ENCODE measurements at regions not wholly inside any gene's neighbourhood (a gene's known extent, or its start where the extent isn't known, plus 50 kb on each side); places are given as distances from the start of the nearest gene placed in this dataset.

DNA sequence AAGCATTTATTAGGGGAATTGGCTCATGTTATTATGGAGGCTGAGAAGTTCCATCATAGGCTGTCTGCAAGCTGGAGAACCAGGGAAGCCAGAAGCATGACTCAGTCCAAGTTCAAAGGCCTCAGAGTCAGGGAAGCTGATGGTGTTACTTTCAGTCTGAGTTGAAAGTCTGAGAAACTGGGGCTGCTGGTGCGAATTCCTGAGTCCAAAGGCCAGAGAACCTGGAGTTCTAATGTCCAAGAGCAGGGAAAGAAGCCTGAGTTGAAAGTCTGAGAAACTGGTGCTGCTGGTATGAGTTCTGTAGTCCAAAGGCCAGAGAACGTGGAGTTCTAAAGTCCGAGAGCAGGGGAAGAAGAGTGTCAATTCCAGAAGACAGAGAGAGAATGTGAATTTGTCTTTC is 641.1 kb downstream of the ISL1 start:
- TF ChIP-seq, protein P1, sequence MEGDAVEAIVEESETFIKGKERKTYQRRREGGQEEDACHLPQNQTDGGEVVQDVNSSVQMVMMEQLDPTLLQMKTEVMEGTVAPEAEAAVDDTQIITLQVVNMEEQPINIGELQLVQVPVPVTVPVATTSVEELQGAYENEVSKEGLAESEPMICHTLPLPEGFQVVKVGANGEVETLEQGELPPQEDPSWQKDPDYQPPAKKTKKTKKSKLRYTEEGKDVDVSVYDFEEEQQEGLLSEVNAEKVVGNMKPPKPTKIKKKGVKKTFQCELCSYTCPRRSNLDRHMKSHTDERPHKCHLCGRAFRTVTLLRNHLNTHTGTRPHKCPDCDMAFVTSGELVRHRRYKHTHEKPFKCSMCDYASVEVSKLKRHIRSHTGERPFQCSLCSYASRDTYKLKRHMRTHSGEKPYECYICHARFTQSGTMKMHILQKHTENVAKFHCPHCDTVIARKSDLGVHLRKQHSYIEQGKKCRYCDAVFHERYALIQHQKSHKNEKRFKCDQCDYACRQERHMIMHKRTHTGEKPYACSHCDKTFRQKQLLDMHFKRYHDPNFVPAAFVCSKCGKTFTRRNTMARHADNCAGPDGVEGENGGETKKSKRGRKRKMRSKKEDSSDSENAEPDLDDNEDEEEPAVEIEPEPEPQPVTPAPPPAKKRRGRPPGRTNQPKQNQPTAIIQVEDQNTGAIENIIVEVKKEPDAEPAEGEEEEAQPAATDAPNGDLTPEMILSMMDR (IDR thresholded peaks at IDR 0.05), result no peak

DNA sequence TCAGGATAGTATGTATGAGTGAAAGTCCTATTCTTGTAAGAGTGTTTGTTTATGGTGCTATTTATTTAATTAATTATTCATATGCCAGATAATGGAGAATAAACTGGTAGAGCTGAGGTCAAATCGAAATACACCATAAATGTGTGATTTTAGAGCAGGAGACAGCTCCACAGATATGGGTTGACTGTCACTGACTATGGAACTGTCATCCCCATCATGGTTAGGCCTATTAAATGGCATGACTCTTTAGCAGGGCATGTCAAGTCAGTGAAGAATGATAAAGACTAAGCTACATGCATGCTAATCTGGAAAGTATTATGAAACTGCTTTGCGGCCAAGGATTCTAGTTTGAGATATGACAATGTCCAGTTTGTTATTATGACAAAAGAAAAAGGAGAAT is 658.6 kb downstream of the ISL1 start:
- TF ChIP-seq, protein P1 (IDR thresholded peaks at IDR 0.05), result no peak

DNA sequence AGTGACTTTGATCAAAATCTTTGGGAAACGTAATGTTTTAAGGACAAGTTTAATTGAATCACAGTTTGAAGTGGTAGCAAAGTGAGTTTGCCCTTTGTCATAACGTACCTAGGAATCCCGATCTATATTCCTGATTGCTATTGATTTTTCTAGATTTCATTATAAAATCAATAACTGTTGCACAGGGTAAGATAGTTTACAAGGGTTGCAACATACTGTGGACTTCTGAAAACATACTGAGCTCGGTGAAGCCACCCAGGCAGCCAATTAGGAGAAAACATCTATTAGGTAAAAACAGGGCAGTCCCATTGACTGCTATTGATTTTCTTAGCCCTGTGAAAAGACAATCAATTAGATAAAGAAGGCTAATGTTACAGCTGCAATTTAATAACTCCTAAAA is 659.9 kb downstream of the ISL1 start:
- TF ChIP-seq, protein P1 (IDR thresholded peaks at IDR 0.05), result no peak

DNA sequence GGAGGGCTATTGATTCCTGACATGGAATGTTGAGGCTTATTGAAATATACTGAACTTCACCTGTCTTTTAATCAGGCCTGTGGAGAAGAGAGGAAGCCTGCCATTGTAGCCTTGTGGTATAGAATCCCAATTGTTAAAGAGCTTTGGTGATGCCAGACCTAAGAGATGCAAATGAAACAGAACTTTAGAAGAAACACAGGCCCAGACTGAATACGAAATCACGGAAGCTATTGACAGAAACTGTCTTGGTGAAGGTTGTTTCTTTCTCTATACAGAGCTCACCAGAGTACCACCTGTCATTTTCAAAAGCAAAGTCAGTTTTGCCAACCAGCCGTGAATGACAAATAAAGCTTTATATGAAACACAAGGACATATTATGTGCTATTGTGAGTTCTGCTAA is 660.3 kb downstream of the ISL1 start:
- TF ChIP-seq, protein P1 (IDR thresholded peaks at IDR 0.05), result no peak

DNA sequence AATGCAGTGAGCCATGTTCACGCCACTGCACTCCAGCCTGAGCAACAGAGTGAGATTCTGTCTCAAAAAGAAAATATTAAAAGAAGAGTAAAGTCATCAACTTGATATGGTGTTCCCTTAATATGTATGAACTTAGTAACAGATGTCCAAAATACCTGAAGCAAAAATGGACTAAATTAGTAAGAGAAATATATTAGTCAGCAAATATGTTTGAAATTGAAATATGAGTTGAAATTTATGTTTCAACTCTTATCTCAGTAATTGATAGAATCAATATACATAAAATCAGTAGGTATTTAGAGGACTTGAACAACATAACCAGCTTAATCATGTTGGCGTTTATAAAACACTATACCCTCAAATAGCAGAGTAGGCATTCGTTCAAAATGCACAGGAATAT is 668.5 kb downstream of the ISL1 start:
- TF ChIP-seq, protein P1 (IDR thresholded peaks at IDR 0.05), result no peak

DNA sequence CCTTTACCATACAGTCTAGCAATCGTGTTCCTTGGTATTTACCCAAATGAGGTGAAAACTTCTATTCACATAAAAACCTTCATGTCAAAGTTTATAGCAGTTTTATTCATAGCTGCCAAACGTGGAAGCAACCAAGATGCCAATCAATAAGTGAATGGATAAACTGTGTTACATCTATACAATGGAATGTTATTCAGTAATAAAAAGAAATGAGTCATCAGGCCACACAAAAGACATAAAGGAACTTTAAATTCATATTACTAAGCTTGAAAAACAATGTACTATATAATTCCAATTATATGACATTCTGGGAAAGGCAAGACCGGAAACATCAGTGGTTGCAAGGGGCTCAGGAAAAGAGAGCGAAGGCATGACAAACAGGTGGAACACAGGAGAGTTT is 679.9 kb downstream of the ISL1 start:
- TF ChIP-seq, protein P1 (IDR thresholded peaks at IDR 0.05), result no peak

DNA sequence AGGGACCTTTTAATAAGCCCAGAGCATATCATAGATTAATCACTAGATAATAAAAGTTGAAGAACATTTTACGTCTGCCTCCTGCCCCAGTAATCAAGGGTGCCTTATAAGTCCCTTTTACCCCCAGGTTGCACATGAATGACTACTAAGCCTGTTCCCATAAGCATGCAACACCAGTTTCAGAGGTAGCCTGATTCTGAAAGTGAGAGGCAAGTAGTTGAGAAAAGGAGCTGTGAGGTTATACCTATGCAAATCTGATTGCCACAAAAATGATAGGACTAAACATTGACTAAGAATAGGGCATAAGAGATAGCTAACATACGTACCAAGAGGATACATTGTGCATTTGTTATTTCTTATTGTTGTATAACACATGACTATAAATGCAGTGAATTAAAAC is 681.9 kb downstream of the ISL1 start:
- TF ChIP-seq, protein P1 (IDR thresholded peaks at IDR 0.05), result no peak

DNA sequence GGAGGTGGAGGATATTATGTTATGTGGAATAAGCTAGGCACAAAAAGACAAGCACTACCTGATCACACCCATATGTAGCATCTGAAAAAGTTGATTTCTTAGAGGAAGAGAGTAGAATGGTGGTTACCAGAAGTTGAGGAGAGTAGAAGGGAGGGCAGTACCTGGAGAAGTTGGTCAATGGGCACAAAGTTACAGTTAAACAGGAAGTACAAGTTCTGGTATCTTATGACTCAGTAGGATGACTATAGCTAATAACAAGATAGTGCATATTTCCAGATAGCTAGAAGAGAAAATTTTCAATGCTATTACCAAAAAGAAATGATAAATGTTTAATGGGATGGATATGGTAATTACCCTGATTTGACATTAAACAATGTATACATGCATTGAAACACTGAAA is 686.7 kb downstream of the ISL1 start:
- TF ChIP-seq, protein P1 (IDR thresholded peaks at IDR 0.05), result no peak

Data from LNCAP (cell line).